SK-N-SH (cell line): ENCODE measurements at regions not wholly inside any gene's neighbourhood (a gene's known extent, or its start where the extent isn't known, plus 50 kb on each side); places are given as distances from the start of the nearest gene placed in this dataset.

ENCODE experiments used
- CHD2 ChIP-seq: fragments of 150-350 bp; IDR thresholded peaks from 2 replicates; pipeline ENCODE4 v1.6.1; 2018; ENCODE audit warnings: low read length; ENCODE audit not compliant: partially characterized antibody
- CTCF ChIP-seq: fragments of 200-600 bp; sonication (generic); IDR thresholded peaks from 2 replicates; pipeline ENCODE4 v1.6.1; 2017; ENCODE audit warnings: antibody characterized with exemption, mild to moderate bottlenecking, moderate library complexity
- MXI1 ChIP-seq: IDR thresholded peaks from 2 replicates; pipeline ENCODE4 v1.6.1; 2012; ENCODE audit warnings: mild to moderate bottlenecking, low read depth, low read length, improper control_type of control experiment
- POLR2AphosphoS5 ChIP-seq: IDR thresholded peaks from 2 replicates; pipeline ENCODE4 v1.6.1; 2012; ENCODE audit warnings: low read depth, low read length
- RAD21 ChIP-seq: IDR thresholded peaks from 2 replicates; pipeline ENCODE4 v1.6.1; 2012; ENCODE audit warnings: mild to moderate bottlenecking, low read length
- RFX5 ChIP-seq: IDR thresholded peaks from 2 replicates; pipeline ENCODE4 v1.6.1; 2012; ENCODE audit warnings: mild to moderate bottlenecking, improper control_type of control experiment, low read length
- SMC3 ChIP-seq: IDR thresholded peaks from 2 replicates; pipeline ENCODE4 v1.6.1; 2012; ENCODE audit warnings: low read depth, low read length, improper control_type of control experiment
- USF2 ChIP-seq: fragments of 150-350 bp; IDR thresholded peaks from 2 replicates; pipeline ENCODE4 v1.6.1; 2017; ENCODE audit warnings: antibody characterized with exemption, low read length, low read depth, borderline replicate concordance
- TF ChIP-seq, protein P1 (sequence below): IDR thresholded peaks from 2 replicates; pipeline ENCODE4 v1.4.0; 2012; ENCODE audit warnings: low read depth
- TF ChIP-seq, protein P2 (sequence below): IDR thresholded peaks from 2 replicates; pipeline ENCODE4 v1.6.1; 2012; ENCODE audit warnings: mild to moderate bottlenecking, low read depth, low read length, moderate library complexity

- no peak for TF ChIP-seq CHD2
- TF ChIP-seq CTCF, result no peak
- no peak for TF ChIP-seq RAD21
- no peak for TF ChIP-seq RFX5
- TF ChIP-seq MXI1, result no peak
- TF ChIP-seq, protein P1, sequence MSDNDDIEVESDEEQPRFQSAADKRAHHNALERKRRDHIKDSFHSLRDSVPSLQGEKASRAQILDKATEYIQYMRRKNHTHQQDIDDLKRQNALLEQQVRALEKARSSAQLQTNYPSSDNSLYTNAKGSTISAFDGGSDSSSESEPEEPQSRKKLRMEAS, result no peak
- TF ChIP-seq POLR2AphosphoS5, result no peak
- TF ChIP-seq, protein P2, sequence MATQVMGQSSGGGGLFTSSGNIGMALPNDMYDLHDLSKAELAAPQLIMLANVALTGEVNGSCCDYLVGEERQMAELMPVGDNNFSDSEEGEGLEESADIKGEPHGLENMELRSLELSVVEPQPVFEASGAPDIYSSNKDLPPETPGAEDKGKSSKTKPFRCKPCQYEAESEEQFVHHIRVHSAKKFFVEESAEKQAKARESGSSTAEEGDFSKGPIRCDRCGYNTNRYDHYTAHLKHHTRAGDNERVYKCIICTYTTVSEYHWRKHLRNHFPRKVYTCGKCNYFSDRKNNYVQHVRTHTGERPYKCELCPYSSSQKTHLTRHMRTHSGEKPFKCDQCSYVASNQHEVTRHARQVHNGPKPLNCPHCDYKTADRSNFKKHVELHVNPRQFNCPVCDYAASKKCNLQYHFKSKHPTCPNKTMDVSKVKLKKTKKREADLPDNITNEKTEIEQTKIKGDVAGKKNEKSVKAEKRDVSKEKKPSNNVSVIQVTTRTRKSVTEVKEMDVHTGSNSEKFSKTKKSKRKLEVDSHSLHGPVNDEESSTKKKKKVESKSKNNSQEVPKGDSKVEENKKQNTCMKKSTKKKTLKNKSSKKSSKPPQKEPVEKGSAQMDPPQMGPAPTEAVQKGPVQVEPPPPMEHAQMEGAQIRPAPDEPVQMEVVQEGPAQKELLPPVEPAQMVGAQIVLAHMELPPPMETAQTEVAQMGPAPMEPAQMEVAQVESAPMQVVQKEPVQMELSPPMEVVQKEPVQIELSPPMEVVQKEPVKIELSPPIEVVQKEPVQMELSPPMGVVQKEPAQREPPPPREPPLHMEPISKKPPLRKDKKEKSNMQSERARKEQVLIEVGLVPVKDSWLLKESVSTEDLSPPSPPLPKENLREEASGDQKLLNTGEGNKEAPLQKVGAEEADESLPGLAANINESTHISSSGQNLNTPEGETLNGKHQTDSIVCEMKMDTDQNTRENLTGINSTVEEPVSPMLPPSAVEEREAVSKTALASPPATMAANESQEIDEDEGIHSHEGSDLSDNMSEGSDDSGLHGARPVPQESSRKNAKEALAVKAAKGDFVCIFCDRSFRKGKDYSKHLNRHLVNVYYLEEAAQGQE, result no peak
- TF ChIP-seq USF2, result no peak
- TF ChIP-seq SMC3, result no peak
These were observed 636.3 kb downstream of the TSN start for GRCh38 chr2:122391726-122392125.
